Eye (tissue), 1 donor: ENCODE measurements at regions not wholly inside any gene's neighbourhood (a gene's known extent, or its start where the extent isn't known, plus 50 kb on each side); places are given as distances from the start of the nearest gene placed in this dataset.

Experiments used
- DNase-seq: peaks from one replicate; pipeline ENCODE4 v3.0.0-alpha.2; 2015

- DNase-seq: no peak
Observed at GRCh38 chr7:12518920-12519681, 51.4 kb upstream of the SCIN start.

- no peak for DNase-seq
Observed at GRCh38 chr7:12519682-12520009, 50.9 kb upstream of the SCIN start.
